Body of pancreas (tissue), 4 donors: ENCODE measurements at regions not wholly inside any gene's neighbourhood (a gene's known extent, or its start where the extent isn't known, plus 50 kb on each side); places are given as distances from the start of the nearest gene placed in this dataset.

ENCODE experiments used
- ATAC-seq: fragments of 150-250 bp; one replicate; pipeline ENCODE4 v1.9.1; 2016
- DNase-seq, 4 donors: peaks; one replicate each; pipeline ENCODE4 v3.0.0-alpha.2; 2019
- H3K27ac ChIP-seq, 4 donors: fragments of 200-600 bp; sonication (generic); 1 replicate in 3 of 4; 2 replicates in 1 of 4; pipeline versions ENCODE4 v1.5.1 to v1.6.1; 2016 to 2019; ENCODE audit warnings: mild to moderate bottlenecking in 1 of 4, mixed read lengths in 1 of 4, moderate library complexity in 1 of 4
- H3K27me3 ChIP-seq, 2 donors: fragments of 200-600 bp; sonication (generic); one replicate each; pipeline ENCODE4 v1.6.0; 2016; ENCODE audit warnings: mild to moderate bottlenecking in 1 of 2
- H3K36me3 ChIP-seq, 2 donors: fragments of 200-600 bp; sonication (generic); replicated peaks in 1 of 2; 2 replicates each; pipeline ENCODE4 v1.5.1; 2016; ENCODE audit warnings: low read depth in 2 of 2; ENCODE audit not compliant: insufficient read depth in 1 of 2
- H3K4me1 ChIP-seq: fragments of 200-600 bp; sonication (generic); one replicate; pipeline ENCODE4 v1.6.0; 2016
- H3K4me3 ChIP-seq, 2 donors: fragments of 200-600 bp; sonication (generic); 1 replicate in 1 of 2; 2 replicates in 1 of 2; pipeline ENCODE4 v1.5.1; 2016 to 2019
- H3K9me3 ChIP-seq, 3 donors: fragments of 200-600 bp; sonication (generic); 1 replicate in 2 of 3; 2 replicates in 1 of 3; pipeline ENCODE4 v1.5.1; 2016
- CTCF ChIP-seq, 7 experiments: fragments of 450-650 bp in 4 of 7; fragments of 200-600 bp in 3 of 7; sonication (generic) in 3 of 7; IDR thresholded peaks; one replicate each; pipeline ENCODE4 v1.5.1; 2016 to 2019; ENCODE audit warnings: antibody characterized with exemption in 7 of 7
- POLR2A ChIP-seq, 3 donors: fragments of 450-650 bp; IDR thresholded peaks; one replicate each; pipeline ENCODE4 v1.6.1; 2016; ENCODE audit warnings: antibody characterized with exemption in 3 of 3, mild to moderate bottlenecking in 2 of 3
- WGBS, 2 donors: methylation state at CpG; one replicate each; pipeline ENCODE4 v1.1.5; 2017; 5-methylcytosine and 5-hydroxymethylcytosine counted together
- intact Hi-C: fragments of 100-400 bp; cut with DNase I; formaldehyde crosslinking; loops from one replicate; pipeline ENCODE4 v1.15.1; 2023

- no peaks in the 10 kb centered on the region for H3K4me1 ChIP-seq
- no peak overlapping the region for H3K27ac ChIP-seq
- TF ChIP-seq POLR2A (IDR thresholded peaks at IDR 0.05) (no peak), CTCF (IDR thresholded peaks at IDR 0.05) (no peak)
- no peaks in the 10 kb centered on the region for H3K27me3 ChIP-seq
- no peak overlapping the region for H3K4me3 ChIP-seq
- WGBS, 2 donors = 78 to 82% methylated on average over 4 of the region's 4 CpGs
- intact Hi-C loops = no loop called here
- no peaks in the 10 kb centered on the region for H3K9me3 ChIP-seq
- no peaks in the 10 kb centered on the region for H3K36me3 ChIP-seq
- DNase-seq (no peak), ATAC-seq (no peak)
Measured at GRCh38 chr7:31458203-31458602, 55.7 kb upstream of the ITPRID1 start.

- Histone ChIP-seq H3K36me3 (no peaks in the 10 kb centered on the region), H3K27me3 (no peaks in the 10 kb centered on the region), H3K27ac (no peak overlapping the region), H3K4me1 (no peaks in the 10 kb centered on the region), H3K9me3 (no peaks in the 10 kb centered on the region), H3K4me3 (no peak overlapping the region)
- intact Hi-C loops = no loop called here
- ATAC-seq (no peak), DNase-seq (no peak)
- TF ChIP-seq CTCF (IDR thresholded peaks at IDR 0.05) (no peak), POLR2A (IDR thresholded peaks at IDR 0.05) (no peak)
- WGBS, 2 donors = 88 to 97% methylated on average over 3 of the region's 3 CpGs
Measured at GRCh38 chr7:31462636-31463035, 51.3 kb upstream of the ITPRID1 start.
